Activated B cell treated with CpG ODN at 0.5 μM for 24 hours (primary cell): ENCODE measurements at regions not wholly inside any gene's neighbourhood (a gene's known extent, or its start where the extent isn't known, plus 50 kb on each side); places are given as distances from the start of the nearest gene placed in this dataset.

Experiments
- ATAC-seq: fragments of 200-7000 bp; cut with Tn5 transposase; one replicate; pipeline ENCODE4 v1.10.0; 2021; ENCODE audit warnings: low read depth, mild to moderate bottlenecking, moderate library complexity
- CTCF ChIA-PET: fragments of 350-600 bp; sonication (Branson Sonifier 250); formaldehyde crosslinking; loops from one replicate; lab custom pipeline; 2021; ENCODE audit warnings: antibody characterized with exemption; lab: Charles Lee
- POLR2A ChIA-PET: fragments of 350-600 bp; sonication (Branson Sonifier 250); formaldehyde crosslinking; loops from one replicate; lab custom pipeline; 2021; ENCODE audit warnings: antibody characterized with exemption; lab: Charles Lee
- DNase-seq: peaks from one replicate; pipeline ENCODE4 v3.0.0; 2022
- H3K27ac Mint-ChIP-seq: one replicate; pipeline ENCODE4 v1.8.0; 2020; ENCODE audit warnings: mixed read lengths
- H3K27me3 Mint-ChIP-seq: one replicate; pipeline ENCODE4 v1.8.0; 2021; ENCODE audit warnings: mixed read lengths
- H3K36me3 Mint-ChIP-seq: one replicate; pipeline ENCODE4 v1.8.0; 2021; ENCODE audit warnings: low read depth, mixed read lengths
- H3K4me1 Mint-ChIP-seq: one replicate; pipeline ENCODE4 v1.8.0; 2021; ENCODE audit warnings: mixed read lengths
- H3K4me3 Mint-ChIP-seq: one replicate; pipeline ENCODE4 v1.8.0; 2020; ENCODE audit warnings: mild to moderate bottlenecking, mixed read lengths
- H3K9me3 Mint-ChIP-seq: one replicate; pipeline ENCODE4 v1.8.0; 2020; ENCODE audit warnings: mixed read lengths
- CTCF ChIP-seq: fragments of 200-600 bp; IDR thresholded peaks from one replicate; pipeline ENCODE4 v1.8.0; 2022; ENCODE audit warnings: antibody characterized with exemption, mild to moderate bottlenecking
- intact Hi-C: fragments of 100-400 bp; cut with micrococcal nuclease; formaldehyde crosslinking; loops from one replicate; pipeline ENCODE4 v1.15.1; 2024

- POLR2A ChIA-PET, result no interaction called here
- CTCF ChIA-PET, result no interaction called here
- no peak for DNase-seq
- H3K36me3 Mint-ChIP-seq, result no peaks in the 10 kb centered on the region
- TF ChIP-seq CTCF, result no peak
- H3K4me1 Mint-ChIP-seq, result no peaks in the 10 kb centered on the region
- no peak overlapping the region for H3K27ac Mint-ChIP-seq
- intact Hi-C loops, result no loop called here
- no peak for ATAC-seq
- peaks cover 20% of the 10 kb centered on the region for H3K27me3 Mint-ChIP-seq
- H3K4me3 Mint-ChIP-seq, result no peak overlapping the region
- H3K9me3 Mint-ChIP-seq, result no peaks in the 10 kb centered on the region
Observed at GRCh38 chr12:107159384-107159900, 66.1 kb upstream of the CRY1 start.

GRCh38 chr12:107163413-107163812 is 70.1 kb upstream of the CRY1 start:
- H3K9me3 Mint-ChIP-seq, result no peaks in the 10 kb centered on the region
- POLR2A ChIA-PET, result no interaction called here
- H3K36me3 Mint-ChIP-seq, result no peaks in the 10 kb centered on the region
- no peak for TF ChIP-seq CTCF
- intact Hi-C loops, result no loop called here
- H3K27ac Mint-ChIP-seq, result no peak overlapping the region
- no peaks in the 10 kb centered on the region for H3K4me1 Mint-ChIP-seq
- CTCF ChIA-PET, result no interaction called here
- H3K4me3 Mint-ChIP-seq, result no peak overlapping the region
- peaks cover 7% of the 10 kb centered on the region for H3K27me3 Mint-ChIP-seq
- DNase-seq, result no peak
- no peak for ATAC-seq

DNA sequence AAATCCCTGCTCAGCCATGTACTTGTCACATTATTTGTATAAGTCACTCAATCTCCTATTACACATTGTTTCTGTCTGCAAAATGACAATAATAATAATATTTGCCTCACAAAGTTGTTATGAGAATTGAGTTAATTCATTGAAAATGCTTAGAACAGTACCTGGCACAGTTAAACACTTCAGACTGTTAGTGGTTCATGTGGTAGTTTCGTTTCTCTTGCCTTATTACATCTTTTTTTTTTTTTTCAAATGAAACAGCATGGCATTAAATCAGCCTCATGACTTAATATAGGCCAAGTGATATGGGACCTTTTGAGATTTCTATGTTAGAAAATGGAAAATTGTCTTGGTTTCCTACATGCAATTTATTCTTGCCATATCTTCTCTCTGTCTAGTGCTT is 71.0 kb upstream of the CRY1 start:
- Mint-ChIP-seq H3K27me3 (peaks cover 6% of the 10 kb centered on the region), H3K4me1 (no peaks in the 10 kb centered on the region), H3K4me3 (no peak overlapping the region), H3K9me3 (no peaks in the 10 kb centered on the region), H3K36me3 (no peaks in the 10 kb centered on the region), H3K27ac (no peak overlapping the region)
- CTCF ChIA-PET, result no interaction called here
- no peak for TF ChIP-seq CTCF
- DNase-seq (no peak), ATAC-seq (no peak)
- POLR2A ChIA-PET, result no interaction called here
- intact Hi-C loops, result no loop called here

- no peaks in the 10 kb centered on the region for H3K36me3 Mint-ChIP-seq
- ATAC-seq (no peak), DNase-seq (no peak)
- H3K9me3 Mint-ChIP-seq, result no peaks in the 10 kb centered on the region
- CTCF ChIA-PET, result no interaction called here
- intact Hi-C loops, result no loop called here
- peaks cover 11% of the 10 kb centered on the region for H3K27me3 Mint-ChIP-seq
- H3K4me1 Mint-ChIP-seq, result no peaks in the 10 kb centered on the region
- POLR2A ChIA-PET, result no interaction called here
- no peak overlapping the region for H3K4me3 Mint-ChIP-seq
- H3K27ac Mint-ChIP-seq, result no peak overlapping the region
- TF ChIP-seq CTCF, result no peak
Observed at GRCh38 chr12:107165581-107165980, 72.2 kb upstream of the CRY1 start.

DNA sequence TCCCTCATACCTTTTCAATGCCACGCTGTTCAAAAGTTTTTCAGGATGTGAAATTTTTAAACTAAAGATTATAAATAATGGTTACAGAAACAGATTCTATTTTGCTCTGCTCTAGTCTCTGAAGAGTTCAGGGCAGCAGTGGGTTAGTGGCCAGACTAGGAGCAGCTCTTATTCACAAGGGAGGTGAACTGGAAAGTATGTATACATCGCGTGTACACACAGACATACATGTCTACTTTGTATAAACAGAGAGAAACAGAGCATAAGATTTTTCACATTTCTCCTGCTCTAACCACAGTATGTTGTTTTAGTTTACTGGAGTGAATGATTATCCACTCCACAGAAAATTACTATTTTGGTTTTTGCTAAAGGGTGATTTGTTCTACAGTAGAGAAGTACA is 74.4 kb upstream of the CRY1 start:
- intact Hi-C loops, result no loop called here
- Mint-ChIP-seq H3K4me3 (no peak overlapping the region), H3K27ac (no peak overlapping the region), H3K27me3 (peaks cover 12% of the 10 kb centered on the region), H3K36me3 (no peaks in the 10 kb centered on the region), H3K9me3 (no peaks in the 10 kb centered on the region), H3K4me1 (no peaks in the 10 kb centered on the region)
- ChIA-PET CTCF (no interaction called here), POLR2A (no interaction called here)
- TF ChIP-seq CTCF, result no peak
- ATAC-seq, result no peak
- no peak for DNase-seq
